ENCODE measurements at regions not wholly inside any gene's neighbourhood (a gene's known extent, or its start where the extent isn't known, plus 50 kb on each side); places are given as distances from the start of the nearest gene placed in this dataset.

DNA sequence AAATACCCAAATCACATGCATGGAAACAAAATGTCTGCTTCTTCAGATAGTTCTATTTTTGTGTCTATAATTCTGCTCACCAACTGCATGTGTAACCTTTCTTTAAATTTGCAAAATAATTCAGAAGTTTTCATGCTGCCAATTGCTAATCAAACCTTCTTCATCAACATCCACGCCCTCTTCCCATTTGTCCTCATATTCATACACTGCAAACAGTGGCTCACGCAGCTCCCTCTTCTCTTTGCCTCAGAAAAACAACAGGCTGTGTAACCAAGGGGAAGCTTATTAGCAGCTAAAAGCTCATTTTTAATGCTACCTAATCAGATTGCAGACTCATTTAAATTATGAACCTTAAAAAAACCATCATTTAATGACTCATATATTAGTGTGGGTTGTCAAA, 555.0 kb upstream of the EPHA7 start:
- Histone ChIP-seq H3K27me3 (no peaks in the 10 kb centered on the region), H3K4me1 (no peaks in the 10 kb centered on the region), H3K27ac (no peak overlapping the region), H3K36me3 (no peaks in the 10 kb centered on the region), H3K4me3 (no peak overlapping the region), H3K9me3 (no peaks in the 10 kb centered on the region)
- DNase-seq (ENCODE audit: low spot score in 2 of 2) = no peak
- TF ChIP-seq, protein P1, sequence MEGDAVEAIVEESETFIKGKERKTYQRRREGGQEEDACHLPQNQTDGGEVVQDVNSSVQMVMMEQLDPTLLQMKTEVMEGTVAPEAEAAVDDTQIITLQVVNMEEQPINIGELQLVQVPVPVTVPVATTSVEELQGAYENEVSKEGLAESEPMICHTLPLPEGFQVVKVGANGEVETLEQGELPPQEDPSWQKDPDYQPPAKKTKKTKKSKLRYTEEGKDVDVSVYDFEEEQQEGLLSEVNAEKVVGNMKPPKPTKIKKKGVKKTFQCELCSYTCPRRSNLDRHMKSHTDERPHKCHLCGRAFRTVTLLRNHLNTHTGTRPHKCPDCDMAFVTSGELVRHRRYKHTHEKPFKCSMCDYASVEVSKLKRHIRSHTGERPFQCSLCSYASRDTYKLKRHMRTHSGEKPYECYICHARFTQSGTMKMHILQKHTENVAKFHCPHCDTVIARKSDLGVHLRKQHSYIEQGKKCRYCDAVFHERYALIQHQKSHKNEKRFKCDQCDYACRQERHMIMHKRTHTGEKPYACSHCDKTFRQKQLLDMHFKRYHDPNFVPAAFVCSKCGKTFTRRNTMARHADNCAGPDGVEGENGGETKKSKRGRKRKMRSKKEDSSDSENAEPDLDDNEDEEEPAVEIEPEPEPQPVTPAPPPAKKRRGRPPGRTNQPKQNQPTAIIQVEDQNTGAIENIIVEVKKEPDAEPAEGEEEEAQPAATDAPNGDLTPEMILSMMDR (IDR thresholded peaks at IDR 0.05) = no peak
- intact Hi-C loops (cut with DNase I) = no loop called here

DNA sequence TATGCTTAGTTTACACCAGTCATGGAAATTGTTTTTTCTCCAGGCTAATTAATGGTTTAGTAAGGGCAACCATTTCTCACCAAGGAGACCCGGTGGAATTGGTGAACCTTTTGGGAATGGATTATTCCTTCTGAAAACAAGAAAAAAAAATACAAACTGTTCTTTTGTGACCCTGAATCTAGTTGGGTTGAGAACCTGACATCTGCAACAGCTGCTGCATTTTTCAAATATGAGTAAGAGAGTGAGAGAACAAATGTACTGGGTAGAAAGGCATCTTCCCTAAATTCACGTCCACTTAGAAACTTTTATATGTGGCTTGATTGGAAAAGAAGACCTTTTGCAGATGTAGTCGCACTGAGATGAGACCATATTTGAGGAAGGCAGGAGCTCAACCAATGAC, 553.4 kb upstream of the EPHA7 start:
- no peaks in the 10 kb centered on the region for H3K9me3 ChIP-seq
- TF ChIP-seq, protein P1 (IDR thresholded peaks at IDR 0.05) = no peak
- no peak overlapping the region for H3K27ac ChIP-seq
- H3K4me3 ChIP-seq = no peak overlapping the region
- DNase-seq (ENCODE audit: low spot score in 2 of 2) = no peak
- intact Hi-C loops (cut with DNase I) = no loop called here
- no peaks in the 10 kb centered on the region for H3K27me3 ChIP-seq
- no peaks in the 10 kb centered on the region for H3K4me1 ChIP-seq
- H3K36me3 ChIP-seq = no peaks in the 10 kb centered on the region

DNA sequence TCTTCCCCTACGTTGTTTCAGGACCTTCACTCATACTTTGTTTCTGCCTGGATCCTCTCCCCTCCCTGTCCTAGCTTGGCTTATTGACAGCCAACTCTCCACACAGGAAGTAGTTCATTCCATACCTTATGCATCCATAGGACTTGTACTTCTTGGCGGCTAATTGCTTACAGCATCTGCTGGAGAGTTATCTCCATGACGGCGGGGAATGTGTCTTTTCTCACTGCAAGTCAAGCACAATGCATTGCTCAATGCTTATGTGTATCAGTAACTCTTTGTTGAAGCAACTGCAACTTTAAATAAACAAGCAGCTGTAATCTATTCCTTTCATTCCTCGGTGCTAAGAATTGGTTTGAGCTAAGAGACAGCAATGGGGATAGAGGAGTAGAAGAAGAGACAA, 551.3 kb upstream of the EPHA7 start:
- Histone ChIP-seq H3K4me1 (no peaks in the 10 kb centered on the region), H3K27me3 (no peaks in the 10 kb centered on the region), H3K9me3 (no peaks in the 10 kb centered on the region), H3K27ac (no peak overlapping the region), H3K36me3 (no peaks in the 10 kb centered on the region), H3K4me3 (no peak overlapping the region)
- intact Hi-C loops (cut with DNase I) = no loop called here
- DNase-seq (ENCODE audit: low spot score in 2 of 2) = no peak
- TF ChIP-seq, protein P1 (IDR thresholded peaks at IDR 0.05) = no peak

DNA sequence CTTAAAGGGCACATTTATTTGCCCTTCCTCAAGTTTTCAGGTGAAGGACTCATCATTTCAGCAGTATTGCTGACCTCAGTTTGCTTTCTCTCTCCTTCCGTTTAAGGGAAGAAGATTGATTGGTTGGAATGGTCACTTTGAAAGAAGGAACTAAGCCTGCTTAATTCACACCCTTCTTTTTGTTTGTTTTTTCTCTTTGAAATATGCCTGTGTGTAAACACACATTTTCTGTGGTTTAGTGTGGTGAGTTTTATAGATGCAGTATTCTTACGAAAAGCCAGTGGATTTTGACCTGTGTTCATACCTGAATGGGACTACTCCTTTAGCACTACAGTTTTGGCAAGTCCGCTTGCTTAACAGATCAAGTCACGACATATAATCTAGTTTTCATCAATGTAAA, 548.8 kb upstream of the EPHA7 start:
- TF ChIP-seq, protein P1 (IDR thresholded peaks at IDR 0.05) = no peak
- H3K4me3 ChIP-seq = no peak overlapping the region
- H3K27ac ChIP-seq = no peak overlapping the region
- H3K36me3 ChIP-seq = no peaks in the 10 kb centered on the region
- H3K4me1 ChIP-seq = no peaks in the 10 kb centered on the region
- H3K9me3 ChIP-seq = no peaks in the 10 kb centered on the region
- no peak for DNase-seq (ENCODE audit: low spot score in 2 of 2)
- intact Hi-C loops (cut with DNase I) = no loop called here
- H3K27me3 ChIP-seq = no peaks in the 10 kb centered on the region

DNA sequence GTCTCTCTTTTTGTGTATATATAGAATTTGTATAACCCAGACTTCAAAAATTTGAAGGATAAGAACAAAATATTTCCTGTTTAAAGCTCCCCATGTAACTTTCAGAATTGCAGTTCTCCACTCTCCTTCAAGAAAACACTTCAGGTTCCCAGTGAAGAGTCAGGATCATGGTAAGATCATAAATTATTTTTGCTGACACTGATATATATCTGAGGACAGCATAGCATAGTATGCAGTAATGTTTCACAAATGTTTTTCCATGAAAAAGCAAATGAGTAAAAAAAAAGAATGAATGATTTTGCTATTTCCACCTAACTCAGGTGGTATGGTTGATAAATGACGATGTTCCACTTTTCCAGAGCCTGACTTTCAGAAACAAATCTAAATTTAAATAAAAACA, 545.6 kb upstream of the EPHA7 start:
- DNase-seq (ENCODE audit: low spot score in 2 of 2) = no peak
- Histone ChIP-seq H3K4me3 (no peak overlapping the region), H3K9me3 (no peaks in the 10 kb centered on the region), H3K36me3 (no peaks in the 10 kb centered on the region), H3K4me1 (no peaks in the 10 kb centered on the region), H3K27me3 (no peaks in the 10 kb centered on the region), H3K27ac (no peak overlapping the region)
- intact Hi-C loops (cut with DNase I) = no loop called here
- TF ChIP-seq, protein P1 (IDR thresholded peaks at IDR 0.05) = no peak

DNA sequence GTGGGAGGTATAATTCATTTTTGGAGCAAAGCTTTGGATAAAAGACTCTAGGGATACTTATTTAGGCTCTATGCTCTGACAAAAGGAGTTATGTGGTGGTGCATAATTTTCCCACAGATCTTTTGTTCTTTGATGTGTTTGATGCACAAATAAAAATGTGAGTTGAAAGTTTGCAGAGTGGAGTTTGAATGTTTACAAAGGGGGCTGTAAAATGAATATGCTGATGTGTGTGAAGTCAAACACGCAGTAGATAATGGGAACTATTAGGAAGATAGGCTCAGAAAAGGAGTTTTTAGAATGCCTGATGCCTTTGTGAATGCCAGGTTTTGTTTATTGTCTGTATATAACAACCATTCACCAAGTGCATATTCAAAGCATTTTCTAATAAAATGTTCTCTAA, 545.0 kb upstream of the EPHA7 start:
- no peak overlapping the region for H3K27ac ChIP-seq
- intact Hi-C loops (cut with DNase I) = no loop called here

More for the DNA sequence above, 545.0 kb upstream of the EPHA7 start:
- Histone ChIP-seq H3K36me3 (no peaks in the 10 kb centered on the region), H3K4me3 (no peak overlapping the region), H3K9me3 (no peaks in the 10 kb centered on the region), H3K27me3 (no peaks in the 10 kb centered on the region), H3K4me1 (no peaks in the 10 kb centered on the region)
- no peak for DNase-seq (ENCODE audit: low spot score in 2 of 2)
- TF ChIP-seq, protein P1 (IDR thresholded peaks at IDR 0.05) = no peak

All from ascending aorta (tissue), 2 donors.